ENCODE measurements at regions not wholly inside any gene's neighbourhood (a gene's known extent, or its start where the extent isn't known, plus 50 kb on each side); places are given as distances from the start of the nearest gene placed in this dataset.

- Mint-ChIP-seq H3K27me3 (ENCODE audit: low read depth) (no peaks in the 10 kb centered on the region), H3K4me3 (no peak overlapping the region), H3K27ac (no peak overlapping the region), H3K36me3 (peaks cover 7% of the 10 kb centered on the region), H3K4me1 (peaks cover 15% of the 10 kb centered on the region), H3K9me3 (no peaks in the 10 kb centered on the region)
- TF ChIP-seq CTCF (IDR thresholded peaks at IDR 0.05; ENCODE audit: unreplicated experiment), result no peak
- no peak for DNase-seq (ENCODE audit: low spot score in 2 of 2, unreplicated experiment in 2 of 2)
Measured at GRCh38 chr22:26766510-26767350, 109.3 kb downstream of the MIAT start.

- no peak for TF ChIP-seq CTCF (IDR thresholded peaks at IDR 0.05; ENCODE audit: unreplicated experiment)
- Mint-ChIP-seq H3K4me3 (no peak overlapping the region), H3K36me3 (peaks cover 7% of the 10 kb centered on the region), H3K27me3 (ENCODE audit: low read depth) (no peaks in the 10 kb centered on the region), H3K27ac (no peak overlapping the region), H3K4me1 (peaks cover 15% of the 10 kb centered on the region), H3K9me3 (no peaks in the 10 kb centered on the region)
- no peak for DNase-seq (ENCODE audit: low spot score in 2 of 2, unreplicated experiment in 2 of 2)
Measured at GRCh38 chr22:26767351-26768155, 110.2 kb downstream of the MIAT start.

- Mint-ChIP-seq H3K9me3 (no peaks in the 10 kb centered on the region), H3K27me3 (ENCODE audit: low read depth) (no peaks in the 10 kb centered on the region), H3K4me1 (peaks cover 15% of the 10 kb centered on the region), H3K4me3 (no peak overlapping the region), H3K36me3 (peaks cover 7% of the 10 kb centered on the region), H3K27ac (no peak overlapping the region)
- no peak for TF ChIP-seq CTCF (IDR thresholded peaks at IDR 0.05; ENCODE audit: unreplicated experiment)
- no peak for DNase-seq (ENCODE audit: low spot score in 2 of 2, unreplicated experiment in 2 of 2)
Measured at GRCh38 chr22:26768156-26768515, 110.7 kb downstream of the MIAT start.

- H3K27me3 Mint-ChIP-seq (ENCODE audit: low read depth), result no peaks in the 10 kb centered on the region
- no peak overlapping the region for H3K27ac Mint-ChIP-seq
- H3K4me1 Mint-ChIP-seq, result peaks cover 9% of the 10 kb centered on the region
Measured at GRCh38 chr22:26768952-26769351, 111.6 kb downstream of the MIAT start.

GRCh38 chr22:26769663-26770062 lies 112.3 kb downstream of the MIAT start:
- no peak overlapping the region for H3K4me3 Mint-ChIP-seq
- no peaks in the 10 kb centered on the region for H3K27me3 Mint-ChIP-seq (ENCODE audit: low read depth)
- peaks cover 4% of the 10 kb centered on the region for H3K9me3 Mint-ChIP-seq
- H3K36me3 Mint-ChIP-seq, result peaks cover 17% of the 10 kb centered on the region
- TF ChIP-seq CTCF (IDR thresholded peaks at IDR 0.05; ENCODE audit: unreplicated experiment), result no peak
- H3K27ac Mint-ChIP-seq, result no peak overlapping the region
- peaks cover 2% of the 10 kb centered on the region for H3K4me1 Mint-ChIP-seq
- no peak for DNase-seq (ENCODE audit: low spot score in 2 of 2, unreplicated experiment in 2 of 2)

More at GRCh38 chr22:26768952-26769351, 111.6 kb downstream of the MIAT start:
- Mint-ChIP-seq H3K36me3 (peaks cover 11% of the 10 kb centered on the region), H3K9me3 (no peaks in the 10 kb centered on the region), H3K4me3 (no peak overlapping the region)
- DNase-seq (ENCODE audit: low spot score in 2 of 2, unreplicated experiment in 2 of 2), result no peak
- TF ChIP-seq CTCF (IDR thresholded peaks at IDR 0.05; ENCODE audit: unreplicated experiment), result no peak
